Loucy (cell line): ENCODE measurements at regions not wholly inside any gene's neighbourhood (a gene's known extent, or its start where the extent isn't known, plus 50 kb on each side); places are given as distances from the start of the nearest gene placed in this dataset.

Experiments
- H2AFZ ChIP-seq: fragments of 200-600 bp; sonication (generic); 2 replicates; pipeline ENCODE4 v1.6.0; 2016; ENCODE audit warnings: antibody characterized with exemption, mild to moderate bottlenecking, low read length, moderate library complexity
- H3F3A ChIP-seq: fragments of 200-600 bp; 2 replicates; pipeline ENCODE4 v1.6.0; 2016; ENCODE audit warnings: antibody characterized with exemption, low read depth, mild to moderate bottlenecking
- H3K27me3 ChIP-seq: fragments of 200-600 bp; sonication (generic); 2 replicates; pipeline ENCODE4 v1.6.1; 2014; ENCODE audit warnings: low read length, mild to moderate bottlenecking; ENCODE audit not compliant: insufficient read depth, poor library complexity, severe bottlenecking
- H3K36me3 ChIP-seq: fragments of 200-600 bp; sonication (generic); 2 replicates; pipeline ENCODE4 v1.6.1; 2016; ENCODE audit warnings: low read length; ENCODE audit not compliant: insufficient read depth
- H3K4me1 ChIP-seq: fragments of 200-600 bp; sonication (generic); 2 replicates; pipeline ENCODE4 v1.5.1; 2014; ENCODE audit warnings: low read length, mild to moderate bottlenecking; ENCODE audit not compliant: insufficient read depth, poor library complexity, severe bottlenecking
- H3K4me2 ChIP-seq: fragments of 200-600 bp; sonication (generic); 2 replicates; pipeline ENCODE4 v1.6.0; 2014; ENCODE audit warnings: antibody characterized with exemption, low read length, low read depth, mild to moderate bottlenecking; ENCODE audit not compliant: poor library complexity, severe bottlenecking
- H3K4me3 ChIP-seq: fragments of 200-600 bp; sonication (generic); 2 replicates; pipeline ENCODE4 v1.5.1; 2014; ENCODE audit warnings: low read length, mild to moderate bottlenecking, mixed read lengths; ENCODE audit not compliant: poor library complexity, severe bottlenecking
- H3K79me2 ChIP-seq: fragments of 200-600 bp; sonication (generic); 2 replicates; pipeline ENCODE4 v1.6.1; 2014; ENCODE audit warnings: low read length; ENCODE audit not compliant: insufficient read depth
- H3K9ac ChIP-seq: fragments of 200-600 bp; sonication (generic); 2 replicates; pipeline ENCODE4 v1.6.0; 2014; ENCODE audit warnings: mild to moderate bottlenecking, low read depth, low read length, moderate library complexity; ENCODE audit not compliant: poor library complexity, severe bottlenecking
- H3K9me2 ChIP-seq: fragments of 200-600 bp; sonication (generic); replicated peaks from 2 replicates; pipeline ENCODE4 v1.6.1; 2016; ENCODE audit warnings: low read depth, low read length, mixed read lengths
- H3K9me3 ChIP-seq: fragments of 200-600 bp; sonication (generic); 2 replicates; pipeline ENCODE4 v1.6.1; 2014; ENCODE audit warnings: mild to moderate bottlenecking, antibody characterized with exemption, low read length, low read depth; ENCODE audit not compliant: insufficient read depth
- H4K20me1 ChIP-seq: fragments of 200-600 bp; sonication (generic); 2 replicates; pipeline ENCODE4 v1.6.0; 2014; ENCODE audit warnings: antibody characterized with exemption, low read length, mild to moderate bottlenecking; ENCODE audit not compliant: insufficient read depth, poor library complexity, severe bottlenecking
- EZH2phosphoT487 ChIP-seq: fragments of 200-600 bp; IDR thresholded peaks from 2 replicates; pipeline ENCODE4 v1.6.1; 2018; ENCODE audit warnings: antibody characterized with exemption, mild to moderate bottlenecking, moderate library complexity, borderline replicate concordance
- TF ChIP-seq, protein P1 (sequence below): fragments of 200-600 bp; sonication (generic); conservative IDR thresholded peaks from 2 replicates; pipeline ENCODE4 v1.5.1; 2014; ENCODE audit warnings: mild to moderate bottlenecking, antibody characterized with exemption, low read length

- H2AFZ ChIP-seq: no peak overlapping the region
- no peaks in the 10 kb centered on the region for H3K4me1 ChIP-seq
- H4K20me1 ChIP-seq: no peaks in the 10 kb centered on the region
- TF ChIP-seq, protein P1, sequence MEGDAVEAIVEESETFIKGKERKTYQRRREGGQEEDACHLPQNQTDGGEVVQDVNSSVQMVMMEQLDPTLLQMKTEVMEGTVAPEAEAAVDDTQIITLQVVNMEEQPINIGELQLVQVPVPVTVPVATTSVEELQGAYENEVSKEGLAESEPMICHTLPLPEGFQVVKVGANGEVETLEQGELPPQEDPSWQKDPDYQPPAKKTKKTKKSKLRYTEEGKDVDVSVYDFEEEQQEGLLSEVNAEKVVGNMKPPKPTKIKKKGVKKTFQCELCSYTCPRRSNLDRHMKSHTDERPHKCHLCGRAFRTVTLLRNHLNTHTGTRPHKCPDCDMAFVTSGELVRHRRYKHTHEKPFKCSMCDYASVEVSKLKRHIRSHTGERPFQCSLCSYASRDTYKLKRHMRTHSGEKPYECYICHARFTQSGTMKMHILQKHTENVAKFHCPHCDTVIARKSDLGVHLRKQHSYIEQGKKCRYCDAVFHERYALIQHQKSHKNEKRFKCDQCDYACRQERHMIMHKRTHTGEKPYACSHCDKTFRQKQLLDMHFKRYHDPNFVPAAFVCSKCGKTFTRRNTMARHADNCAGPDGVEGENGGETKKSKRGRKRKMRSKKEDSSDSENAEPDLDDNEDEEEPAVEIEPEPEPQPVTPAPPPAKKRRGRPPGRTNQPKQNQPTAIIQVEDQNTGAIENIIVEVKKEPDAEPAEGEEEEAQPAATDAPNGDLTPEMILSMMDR: no peak
- no peak for TF ChIP-seq EZH2phosphoT487
- no peaks in the 10 kb centered on the region for H3K79me2 ChIP-seq
- no peaks in the 10 kb centered on the region for H3K9me2 ChIP-seq
- no peak overlapping the region for H3K4me3 ChIP-seq
- no peaks in the 10 kb centered on the region for H3K27me3 ChIP-seq
- no peaks in the 10 kb centered on the region for H3K36me3 ChIP-seq
- no peak overlapping the region for H3K4me2 ChIP-seq
- H3K9me3 ChIP-seq: no peaks in the 10 kb centered on the region
- no peaks in the 10 kb centered on the region for H3F3A ChIP-seq
- no peak overlapping the region for H3K9ac ChIP-seq
Measured at GRCh38 chr14:101080922-101081593, 177.5 kb upstream of the RTL1 start.

- H3F3A ChIP-seq: no peaks in the 10 kb centered on the region
- no peaks in the 10 kb centered on the region for H3K9me3 ChIP-seq
- H3K9me2 ChIP-seq: no peaks in the 10 kb centered on the region
- H3K79me2 ChIP-seq: no peaks in the 10 kb centered on the region
- no peaks in the 10 kb centered on the region for H3K36me3 ChIP-seq
- no peak overlapping the region for H3K9ac ChIP-seq
- no peaks in the 10 kb centered on the region for H3K4me1 ChIP-seq
- no peak overlapping the region for H3K4me2 ChIP-seq
- H3K27me3 ChIP-seq: no peaks in the 10 kb centered on the region
- H3K4me3 ChIP-seq: no peak overlapping the region
- TF ChIP-seq EZH2phosphoT487: no peak
- TF ChIP-seq, protein P1: no peak
- H4K20me1 ChIP-seq: no peaks in the 10 kb centered on the region
- no peak overlapping the region for H2AFZ ChIP-seq
Measured at GRCh38 chr14:101082036-101082435, 178.5 kb upstream of the RTL1 start.

DNA sequence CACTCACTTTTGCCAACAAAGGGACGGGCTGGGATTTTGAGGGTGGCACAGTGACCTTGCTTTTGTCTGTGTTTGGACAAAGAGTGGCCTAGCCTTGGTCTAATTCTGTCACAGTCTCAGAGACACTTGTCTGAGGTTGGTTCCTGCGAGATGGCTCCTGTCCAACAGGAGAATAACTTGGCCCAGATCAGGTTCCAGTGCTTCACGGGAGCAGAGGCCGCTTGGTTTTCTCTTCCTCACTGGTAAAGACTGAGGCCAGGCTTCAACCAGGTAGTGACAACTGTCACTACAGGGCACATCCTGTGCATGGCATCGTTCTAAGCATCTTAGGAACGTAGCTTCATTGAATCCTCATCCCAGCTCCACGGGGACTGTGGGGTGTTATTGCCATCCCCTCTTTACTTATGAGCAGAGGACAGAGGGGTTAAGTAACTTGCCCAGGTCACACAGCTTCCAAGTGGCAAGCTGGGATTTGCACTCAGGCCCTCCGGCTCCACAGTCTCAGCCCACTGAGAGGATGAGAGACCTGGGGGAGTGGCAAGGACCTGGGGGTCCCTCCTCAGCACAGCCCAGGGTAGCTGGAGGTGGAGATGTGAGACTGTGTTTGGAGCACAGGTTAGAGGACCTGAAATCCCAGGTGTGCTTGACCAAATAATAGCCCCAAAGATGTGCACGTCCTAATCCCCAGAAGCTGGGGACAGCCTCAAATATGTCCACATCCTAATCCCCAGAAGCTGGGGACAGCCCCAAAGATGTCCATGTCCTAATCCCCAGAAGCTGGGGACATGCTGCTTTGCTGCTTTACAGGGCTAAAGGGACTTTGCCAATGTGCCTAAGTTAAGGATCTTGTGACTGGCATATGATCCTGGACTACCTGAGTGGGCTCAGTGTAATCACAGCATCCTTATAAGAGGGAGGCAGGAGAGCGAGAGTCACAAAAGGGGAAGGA, 179.2 kb upstream of the RTL1 start:
- Histone ChIP-seq H3K27me3 (no peaks in the 10 kb centered on the region), H3K4me2 (no peak overlapping the region), H3K9me2 (no peaks in the 10 kb centered on the region), H3K9me3 (no peaks in the 10 kb centered on the region), H2AFZ (no peak overlapping the region), H3K4me3 (no peak overlapping the region), H3F3A (no peaks in the 10 kb centered on the region), H3K79me2 (no peaks in the 10 kb centered on the region), H3K4me1 (no peaks in the 10 kb centered on the region), H3K9ac (no peak overlapping the region), H4K20me1 (no peaks in the 10 kb centered on the region), H3K36me3 (no peaks in the 10 kb centered on the region)
- TF ChIP-seq, protein P1: no peak
- TF ChIP-seq EZH2phosphoT487: no peak
